ENCODE measurements at regions not wholly inside any gene's neighbourhood (a gene's known extent, or its start where the extent isn't known, plus 50 kb on each side); places are given as distances from the start of the nearest gene placed in this dataset.

GRCh38 chr16:35841632-35842031 is 2382.2 kb downstream of the TP53TG3F start:
- DNase-seq (ENCODE audit: low read depth in 2 of 2), result no peak

- DNase-seq (ENCODE audit: low read depth in 2 of 2), result no peak
These were observed 2402.8 kb downstream of the TP53TG3F start for GRCh38 chr16:35862242-35862641.

- no peak for DNase-seq (ENCODE audit: low read depth in 2 of 2)
These were observed 2409.2 kb downstream of the TP53TG3F start for GRCh38 chr16:35868630-35869029.

- no peak for DNase-seq (ENCODE audit: low read depth in 2 of 2)
These were observed 2414.1 kb downstream of the TP53TG3F start for GRCh38 chr16:35873472-35873871.

- no peak for DNase-seq (ENCODE audit: low read depth in 2 of 2)
These were observed 2422.2 kb downstream of the TP53TG3F start for GRCh38 chr16:35881654-35882053.

GRCh38 chr16:35906440-35906839 is 2447.0 kb downstream of the TP53TG3F start:
- no peak for DNase-seq (ENCODE audit: low read depth in 2 of 2)

- DNase-seq (ENCODE audit: low read depth in 2 of 2), result no peak
These were observed 2448.7 kb downstream of the TP53TG3F start for GRCh38 chr16:35908152-35908551.

GRCh38 chr16:35908942-35909341 is 2449.5 kb downstream of the TP53TG3F start:
- no peak for DNase-seq (ENCODE audit: low read depth in 2 of 2)

GRCh38 chr16:35909351-35909954 is 2450.0 kb downstream of the TP53TG3F start:
- DNase-seq (ENCODE audit: low read depth in 2 of 2), result no peak

GRCh38 chr16:35910409-35910808 is 2451.0 kb downstream of the TP53TG3F start:
- DNase-seq (ENCODE audit: low read depth in 2 of 2), result no peak

- DNase-seq (ENCODE audit: low read depth in 2 of 2), result no peak
These were observed 2452.5 kb downstream of the TP53TG3F start for GRCh38 chr16:35911899-35912298.

GRCh38 chr16:35931722-35932121 is 2472.3 kb downstream of the TP53TG3F start:
- DNase-seq (ENCODE audit: low read depth in 2 of 2), result no peak
